ENCODE measurements at regions not wholly inside any gene's neighbourhood (a gene's known extent, or its start where the extent isn't known, plus 50 kb on each side); places are given as distances from the start of the nearest gene placed in this dataset.

DNA sequence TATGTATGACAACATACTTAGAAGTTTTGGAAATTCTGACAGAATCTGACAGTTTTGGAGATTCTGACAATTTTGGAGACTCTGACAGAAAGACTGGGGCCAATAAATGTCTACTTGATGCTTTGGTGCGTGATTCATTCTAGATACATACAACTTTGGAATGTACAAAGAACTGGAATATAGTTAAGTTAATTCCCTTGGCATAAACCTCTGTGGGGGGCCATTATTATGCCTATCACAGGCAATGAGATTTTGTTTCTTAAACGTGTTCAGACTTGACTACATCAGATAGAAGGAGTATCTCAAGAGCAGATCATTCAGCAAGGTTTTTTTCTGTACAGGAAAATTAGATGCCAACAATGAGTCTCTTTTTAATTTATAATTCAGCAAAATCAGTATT, 617.6 kb upstream of the ZNF717 start:
- TF ChIP-seq POLR2A (IDR thresholded peaks at IDR 0.05), result no peak
- TF ChIP-seq, protein P1, sequence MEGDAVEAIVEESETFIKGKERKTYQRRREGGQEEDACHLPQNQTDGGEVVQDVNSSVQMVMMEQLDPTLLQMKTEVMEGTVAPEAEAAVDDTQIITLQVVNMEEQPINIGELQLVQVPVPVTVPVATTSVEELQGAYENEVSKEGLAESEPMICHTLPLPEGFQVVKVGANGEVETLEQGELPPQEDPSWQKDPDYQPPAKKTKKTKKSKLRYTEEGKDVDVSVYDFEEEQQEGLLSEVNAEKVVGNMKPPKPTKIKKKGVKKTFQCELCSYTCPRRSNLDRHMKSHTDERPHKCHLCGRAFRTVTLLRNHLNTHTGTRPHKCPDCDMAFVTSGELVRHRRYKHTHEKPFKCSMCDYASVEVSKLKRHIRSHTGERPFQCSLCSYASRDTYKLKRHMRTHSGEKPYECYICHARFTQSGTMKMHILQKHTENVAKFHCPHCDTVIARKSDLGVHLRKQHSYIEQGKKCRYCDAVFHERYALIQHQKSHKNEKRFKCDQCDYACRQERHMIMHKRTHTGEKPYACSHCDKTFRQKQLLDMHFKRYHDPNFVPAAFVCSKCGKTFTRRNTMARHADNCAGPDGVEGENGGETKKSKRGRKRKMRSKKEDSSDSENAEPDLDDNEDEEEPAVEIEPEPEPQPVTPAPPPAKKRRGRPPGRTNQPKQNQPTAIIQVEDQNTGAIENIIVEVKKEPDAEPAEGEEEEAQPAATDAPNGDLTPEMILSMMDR (IDR thresholded peaks at IDR 0.05), result no peak
- no peak for TF ChIP-seq POLR2AphosphoS5 (IDR thresholded peaks at IDR 0.05)

Measured in stomach (tissue), 4 donors.